A673 (cell line): ENCODE measurements at regions not wholly inside any gene's neighbourhood (a gene's known extent, or its start where the extent isn't known, plus 50 kb on each side); places are given as distances from the start of the nearest gene placed in this dataset.

Experiments used
- BruUV-seq: library from RNA; stranded (reverse); fragments of 400-500 nt; replicated peaks from 2 replicates; lab custom pipeline; 2021; lab: Mats Ljungman, UMichigan
- CTCF ChIA-PET: fragments of 300-600 bp; sonication (Branson Sonifier 250); formaldehyde crosslinking; loops from one replicate; lab custom pipeline; 2022; ENCODE audit warnings: antibody characterized with exemption; lab: Charles Lee
- POLR2A ChIA-PET: fragments of 300-600 bp; sonication (Branson Sonifier 250); formaldehyde crosslinking; loops from one replicate; lab custom pipeline; 2022; ENCODE audit warnings: antibody characterized with exemption; ENCODE audit not compliant: low non-redundant PET; lab: Charles Lee
- DNase-seq: peaks from one replicate; pipeline ENCODE4 v3.0.0-alpha.2; 2015; ENCODE audit warnings: low spot score
- H3K27ac ChIP-seq: fragments of 200-600 bp; sonication (generic); 2 replicates; pipeline ENCODE4 v1.5.1; 2016; ENCODE audit warnings: mixed run types, low read depth, mild to moderate bottlenecking, mixed read lengths, antibody characterized with exemption, low read length; ENCODE audit not compliant: poor library complexity, severe bottlenecking
- H3K27me3 ChIP-seq: fragments of 200-600 bp; sonication (generic); replicated peaks from 2 replicates; pipeline ENCODE4 v1.6.1; 2017; ENCODE audit warnings: mixed run types, low read depth, mild to moderate bottlenecking, mixed read lengths, antibody characterized with exemption, low read length; ENCODE audit not compliant: insufficient read depth, poor library complexity
- H3K36me3 ChIP-seq: fragments of 200-600 bp; sonication (generic); 2 replicates; pipeline ENCODE4 v1.6.1; 2016; ENCODE audit warnings: mixed run types, mild to moderate bottlenecking, mixed read lengths, antibody characterized with exemption, low read length; ENCODE audit not compliant: insufficient read depth, poor library complexity, severe bottlenecking
- H3K4me1 ChIP-seq: fragments of 200-600 bp; sonication (generic); 2 replicates; pipeline ENCODE4 v1.6.1; 2017; ENCODE audit warnings: mixed run types, mild to moderate bottlenecking, mixed read lengths, antibody characterized with exemption, low read length; ENCODE audit not compliant: insufficient read depth, poor library complexity, severe bottlenecking
- H3K4me3 ChIP-seq: fragments of 200-600 bp; sonication (generic); 2 replicates; pipeline ENCODE4 v1.5.1; 2016; ENCODE audit warnings: low read depth, mixed run types, mild to moderate bottlenecking, mixed read lengths, low read length; ENCODE audit not compliant: poor library complexity, severe bottlenecking
- H3K9me3 ChIP-seq: fragments of 200-600 bp; sonication (generic); 2 replicates; pipeline ENCODE4 v1.6.1; 2016; ENCODE audit warnings: mixed run types, low read depth, mild to moderate bottlenecking, mixed read lengths, antibody characterized with exemption, low read length; ENCODE audit not compliant: poor library complexity, severe bottlenecking
- CTCF ChIP-seq: fragments of 300-800, 200-600 bp; sonication (generic); conservative IDR thresholded peaks from 2 replicates; pipeline ENCODE4 v1.5.1; 2017; ENCODE audit warnings: low read depth, mild to moderate bottlenecking, antibody characterized with exemption, low read length, moderate library complexity, mixed read lengths
- EZH2 ChIP-seq: fragments of 200-600 bp; sonication (generic); IDR thresholded peaks from 2 replicates; pipeline ENCODE4 v1.6.1; 2017; ENCODE audit warnings: borderline replicate concordance, low read depth, mild to moderate bottlenecking, mixed read lengths, antibody characterized with exemption, low read length; ENCODE audit not compliant: poor library complexity, severe bottlenecking
- intact Hi-C: fragments of 100-400 bp; cut with micrococcal nuclease; formaldehyde crosslinking; loops from one replicate; pipeline ENCODE4 v1.10.0; 2022; ENCODE audit not compliant: unreplicated experiment

- DNase-seq: no peak
- ChIA-PET CTCF (no interaction called here), POLR2A (no interaction called here)
- H3K4me1 ChIP-seq: no peaks in the 10 kb centered on the region
- H3K36me3 ChIP-seq: no peaks in the 10 kb centered on the region
- intact Hi-C loops: no loop called here
- no peak overlapping the region for H3K27ac ChIP-seq
- H3K9me3 ChIP-seq: no peaks in the 10 kb centered on the region
- BruUV-seq: no TSS peak
- no peak overlapping the region for H3K4me3 ChIP-seq
- TF ChIP-seq CTCF (no peak), EZH2 (no peak)
- no peaks in the 10 kb centered on the region for H3K27me3 ChIP-seq
These were observed 110.8 kb upstream of the GADD45A start for GRCh38 chr1:67574221-67574620.

GRCh38 chr1:67575861-67576260 is 109.1 kb upstream of the GADD45A start:
- ChIA-PET POLR2A (no interaction called here), CTCF (no interaction called here)
- H3K27ac ChIP-seq: no peak overlapping the region
- no peak overlapping the region for H3K4me3 ChIP-seq
- intact Hi-C loops: no loop called here
- H3K36me3 ChIP-seq: no peaks in the 10 kb centered on the region
- H3K4me1 ChIP-seq: no peaks in the 10 kb centered on the region
- H3K27me3 ChIP-seq: no peaks in the 10 kb centered on the region
- BruUV-seq: no TSS peak
- TF ChIP-seq CTCF (no peak), EZH2 (no peak)
- no peak for DNase-seq
- no peaks in the 10 kb centered on the region for H3K9me3 ChIP-seq

- no peaks in the 10 kb centered on the region for H3K9me3 ChIP-seq
- H3K27me3 ChIP-seq: no peaks in the 10 kb centered on the region
- DNase-seq: no peak
- no peaks in the 10 kb centered on the region for H3K36me3 ChIP-seq
- ChIA-PET POLR2A (no interaction called here), CTCF (no interaction called here)
- no TSS peak for BruUV-seq
- H3K27ac ChIP-seq: no peak overlapping the region
- no peak overlapping the region for H3K4me3 ChIP-seq
- TF ChIP-seq CTCF: no peak
- TF ChIP-seq EZH2: no peak
- intact Hi-C loops: no loop called here
- no peaks in the 10 kb centered on the region for H3K4me1 ChIP-seq
These were observed 108.5 kb upstream of the GADD45A start for GRCh38 chr1:67576474-67576873.
